ENCODE measurements at regions not wholly inside any gene's neighbourhood (a gene's known extent, or its start where the extent isn't known, plus 50 kb on each side); places are given as distances from the start of the nearest gene placed in this dataset.
"Not testable (repeated sequence)": the region's sequence is repeated elsewhere in the genome, so short reads cannot be mapped to it uniquely, and the experiment has no call there.

- H3K9me3 ChIP-seq = no peaks in the 10 kb centered on the region
- no peaks in the 10 kb centered on the region for H3K36me3 ChIP-seq
- H3K4me3 ChIP-seq = no peak overlapping the region
- intact Hi-C loops (cut with DNase I) = no loop called here
- H3K27me3 ChIP-seq = no peaks in the 10 kb centered on the region
- no peak overlapping the region for H3K27ac ChIP-seq
- no peak for ATAC-seq
- no peak for DNase-seq
- no peaks in the 10 kb centered on the region for H3K4me1 ChIP-seq
- TF ChIP-seq, protein P1, sequence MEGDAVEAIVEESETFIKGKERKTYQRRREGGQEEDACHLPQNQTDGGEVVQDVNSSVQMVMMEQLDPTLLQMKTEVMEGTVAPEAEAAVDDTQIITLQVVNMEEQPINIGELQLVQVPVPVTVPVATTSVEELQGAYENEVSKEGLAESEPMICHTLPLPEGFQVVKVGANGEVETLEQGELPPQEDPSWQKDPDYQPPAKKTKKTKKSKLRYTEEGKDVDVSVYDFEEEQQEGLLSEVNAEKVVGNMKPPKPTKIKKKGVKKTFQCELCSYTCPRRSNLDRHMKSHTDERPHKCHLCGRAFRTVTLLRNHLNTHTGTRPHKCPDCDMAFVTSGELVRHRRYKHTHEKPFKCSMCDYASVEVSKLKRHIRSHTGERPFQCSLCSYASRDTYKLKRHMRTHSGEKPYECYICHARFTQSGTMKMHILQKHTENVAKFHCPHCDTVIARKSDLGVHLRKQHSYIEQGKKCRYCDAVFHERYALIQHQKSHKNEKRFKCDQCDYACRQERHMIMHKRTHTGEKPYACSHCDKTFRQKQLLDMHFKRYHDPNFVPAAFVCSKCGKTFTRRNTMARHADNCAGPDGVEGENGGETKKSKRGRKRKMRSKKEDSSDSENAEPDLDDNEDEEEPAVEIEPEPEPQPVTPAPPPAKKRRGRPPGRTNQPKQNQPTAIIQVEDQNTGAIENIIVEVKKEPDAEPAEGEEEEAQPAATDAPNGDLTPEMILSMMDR (IDR thresholded peaks at IDR 0.05) = no peak
These were observed 2095.9 kb downstream of the LRRC4C start for GRCh38 chr11:39363571-39363970.

DNA sequence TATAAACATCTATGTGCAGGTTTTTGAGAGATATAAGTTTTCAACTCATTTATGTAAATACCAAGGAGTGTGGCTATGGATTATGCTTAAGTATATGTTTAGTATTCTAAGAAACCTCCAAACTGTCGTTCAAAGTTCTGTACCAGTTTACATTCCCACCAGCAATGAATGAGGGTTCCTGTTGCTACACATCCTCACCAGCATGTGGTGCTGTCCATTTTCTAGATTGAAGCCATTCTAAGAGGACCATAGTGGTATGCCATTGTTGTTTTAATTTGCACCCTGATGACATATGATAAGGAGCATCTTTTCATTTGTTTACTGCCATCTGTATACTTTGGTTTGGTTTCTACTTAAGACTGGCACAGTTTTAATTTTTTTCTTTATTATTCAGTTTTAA lies 2097.9 kb downstream of the LRRC4C start:
- intact Hi-C loops (cut with DNase I) = no loop called here
- TF ChIP-seq, protein P1 (IDR thresholded peaks at IDR 0.05) = no peak
- Histone ChIP-seq H3K36me3 (no peaks in the 10 kb centered on the region), H3K27ac (no peak overlapping the region), H3K27me3 (no peaks in the 10 kb centered on the region), H3K4me3 (no peak overlapping the region), H3K9me3 (no peaks in the 10 kb centered on the region), H3K4me1 (no peaks in the 10 kb centered on the region)
- ATAC-seq = no peak
- DNase-seq = no peak

DNA sequence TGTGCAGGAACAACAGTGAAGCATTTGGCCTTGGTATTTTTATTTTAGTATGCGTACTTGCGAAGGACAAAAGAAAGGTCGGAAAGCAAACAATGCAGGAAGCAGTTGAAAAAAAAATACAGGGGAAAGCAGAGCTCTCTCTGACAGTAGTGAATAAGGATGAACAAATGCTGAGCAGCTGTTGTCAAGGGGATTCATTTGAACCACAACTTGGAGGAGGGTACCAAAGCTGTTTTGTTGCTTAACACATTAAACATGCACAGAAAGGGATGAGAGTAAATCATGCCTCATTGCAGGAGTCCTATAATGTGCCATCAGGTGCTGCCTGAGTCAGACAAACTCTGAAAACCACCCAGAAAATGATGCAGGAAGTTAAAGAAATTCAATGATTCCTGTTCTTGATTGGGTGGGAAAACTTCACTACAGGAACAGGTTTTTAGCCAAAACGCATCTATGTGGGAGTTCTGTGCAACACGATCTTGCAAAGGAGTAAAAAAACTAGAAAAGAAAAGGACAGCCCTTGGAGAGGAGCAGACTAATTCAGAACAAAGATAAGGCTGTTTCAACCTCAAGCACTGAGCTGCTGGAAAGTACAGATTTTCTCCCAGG lies 2113.5 kb downstream of the LRRC4C start:
- H3K9me3 ChIP-seq = no peaks in the 10 kb centered on the region
- no peaks in the 10 kb centered on the region for H3K36me3 ChIP-seq
- no peaks in the 10 kb centered on the region for H3K27me3 ChIP-seq
- H3K4me3 ChIP-seq = no peak overlapping the region
- H3K27ac ChIP-seq = no peak overlapping the region
- no peak for ATAC-seq
- no peaks in the 10 kb centered on the region for H3K4me1 ChIP-seq
- TF ChIP-seq, protein P1 (IDR thresholded peaks at IDR 0.05) = no peak
- intact Hi-C loops (cut with DNase I) = no loop called here
- DNase-seq = no peak

GRCh38 chr11:39341461-39341860 lies 2118.0 kb downstream of the LRRC4C start:
- intact Hi-C loops (cut with DNase I) = no loop called here
- TF ChIP-seq, protein P1 (IDR thresholded peaks at IDR 0.05) = no peak
- Histone ChIP-seq H3K9me3 (peaks cover 0 to 17% of the 10 kb centered on the region in 2 donors), H3K4me1 (no peaks in the 10 kb centered on the region), H3K36me3 (no peaks in the 10 kb centered on the region), H3K27ac (no peak overlapping the region), H3K27me3 (no peaks in the 10 kb centered on the region), H3K4me3 (no peak overlapping the region)
- no peak for DNase-seq
- ATAC-seq = no peak

GRCh38 chr11:39333006-39333405 lies 2126.4 kb downstream of the LRRC4C start:
- H3K9me3 ChIP-seq = peaks cover 0 to 25% of the 10 kb centered on the region in 2 donors
- ATAC-seq; H3K36me3 ChIP-seq; intact Hi-C loops (cut with DNase I); H3K4me3 ChIP-seq; H3K4me1 ChIP-seq; H3K27ac ChIP-seq; H3K27me3 ChIP-seq; DNase-seq: not testable (repeated sequence)

GRCh38 chr11:39327302-39327701 lies 2132.2 kb downstream of the LRRC4C start:
- DNase-seq (peak in 1 of 4 donors; percentile 1), ATAC-seq (peak; percentile 37)
- H3K27me3 ChIP-seq = no peaks in the 10 kb centered on the region
- no peaks in the 10 kb centered on the region for H3K36me3 ChIP-seq
- TF ChIP-seq, protein P1 (IDR thresholded peaks at IDR 0.05) = no peak
- no peak overlapping the region for H3K27ac ChIP-seq
- no peak overlapping the region for H3K4me3 ChIP-seq
- H3K4me1 ChIP-seq = no peaks in the 10 kb centered on the region
- intact Hi-C loops (cut with DNase I) = no loop called here
- H3K9me3 ChIP-seq = peaks cover 0 to 12% of the 10 kb centered on the region in 2 donors

DNA sequence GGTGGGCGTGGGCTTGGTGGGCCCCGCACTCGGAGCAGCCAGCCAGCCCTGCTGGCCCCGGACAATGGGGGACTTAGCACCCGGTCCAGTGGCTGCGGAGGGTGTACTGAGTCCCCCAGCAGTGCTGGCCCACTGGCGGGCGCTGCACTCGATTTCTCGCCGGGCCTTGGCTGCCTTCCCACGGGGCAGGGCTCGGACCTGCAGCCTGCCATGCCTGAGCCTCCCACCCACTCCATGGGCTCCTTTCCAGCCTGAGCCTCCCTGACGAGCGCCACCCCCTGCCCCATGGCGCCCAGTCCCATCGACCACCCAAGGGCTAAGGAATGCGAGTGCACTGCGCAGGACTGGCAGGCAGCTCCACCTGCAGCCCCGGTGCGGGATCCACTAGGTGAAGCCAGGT lies 2147.6 kb downstream of the LRRC4C start:
- H3K4me1 ChIP-seq; H3K4me3 ChIP-seq; DNase-seq; H3K27me3 ChIP-seq; intact Hi-C loops (cut with DNase I); H3K27ac ChIP-seq; ATAC-seq; H3K36me3 ChIP-seq: not testable (repeated sequence)
- peaks cover 0 to 15% of the 10 kb centered on the region in 2 donors for H3K9me3 ChIP-seq
